H1 (cell line): ENCODE measurements at regions not wholly inside any gene's neighbourhood (a gene's known extent, or its start where the extent isn't known, plus 50 kb on each side); places are given as distances from the start of the nearest gene placed in this dataset.

Source experiments
- CTCF ChIA-PET: fragments of 300-600 bp; sonication (Branson Sonifier 250); formaldehyde crosslinking; loops from one replicate; lab custom pipeline; 2021; ENCODE audit not compliant: partially characterized antibody; lab: Charles Lee
- POLR2A ChIA-PET: fragments of 300-600 bp; sonication (Branson Sonifier 250); formaldehyde crosslinking; loops from one replicate; lab custom pipeline; 2021; ENCODE audit warnings: inconsistent platforms; ENCODE audit not compliant: partially characterized antibody; lab: Charles Lee
- DNase-seq, 2 experiments: peaks; one replicate each; pipeline versions ENCODE4 v3.0.0 to v3.0.0-alpha.2; 2010 to 2022; ENCODE audit warnings: low spot score in 2 of 2, low read depth in 1 of 2, mixed read lengths in 1 of 2
- FAIRE-seq: peaks from 2 replicates; lab custom pipeline; 2011; peaks lifted over from hg19 to GRCh38; lab: Jason Lieb, UNC
- H2AFZ ChIP-seq: 2 replicates; pipeline ENCODE4 v1.8.1; 2012; ENCODE audit warnings: low read length, inconsistent platforms
- H2AK5ac ChIP-seq: 2 replicates; pipeline ENCODE4 v1.6.1; 2013; ENCODE audit warnings: low read depth, low read length
- H2BK120ac ChIP-seq: replicated peaks from 2 replicates; pipeline ENCODE3; 2013; ENCODE audit warnings: low read depth, low read length, inconsistent platforms
- H2BK12ac ChIP-seq: 2 replicates; pipeline ENCODE4 v1.6.1; 2013; ENCODE audit warnings: low read depth, low read length
- H2BK15ac ChIP-seq: 2 replicates; pipeline ENCODE4 v1.6.1; 2013; ENCODE audit warnings: low read length
- H2BK20ac ChIP-seq: 2 replicates; pipeline ENCODE4 v1.6.1; 2013; ENCODE audit warnings: low read length
- H2BK5ac ChIP-seq: 2 replicates; pipeline ENCODE4 v1.6.1; 2013; ENCODE audit warnings: low read depth, low read length
- H3K14ac ChIP-seq: 2 replicates; pipeline ENCODE4 v1.6.1; 2013; ENCODE audit warnings: inconsistent platforms; ENCODE audit not compliant: insufficient read length
- H3K18ac ChIP-seq: 2 replicates; pipeline ENCODE4 v1.6.1; 2013; ENCODE audit warnings: low read length; ENCODE audit errors: extremely low read depth
- H3K23ac ChIP-seq: 2 replicates; pipeline ENCODE4 v1.6.1; 2013; ENCODE audit warnings: inconsistent platforms; ENCODE audit not compliant: insufficient read length
- H3K23me2 ChIP-seq: 2 replicates; pipeline ENCODE4 v1.6.1; 2013; ENCODE audit warnings: low read depth, low read length
- H3K27ac ChIP-seq: 2 replicates; pipeline ENCODE4 v1.6.1; 2011; ENCODE audit warnings: low read depth, low read length, inconsistent platforms
- H3K27me3 ChIP-seq, 4 experiments: replicated peaks in 1 of 4; 1 replicate in 1 of 4; 2 replicates in 3 of 4; pipeline versions ENCODE4 v1.6.1 to v1.8.1; 2011 to 2013; ENCODE audit warnings: low read length in 3 of 4, mild to moderate bottlenecking in 3 of 4, inconsistent platforms in 2 of 4, mixed read lengths in 2 of 4, moderate library complexity in 1 of 4; ENCODE audit not compliant: control insufficient read depth in 3 of 4, insufficient read depth in 3 of 4; ENCODE audit errors: extremely low read depth in 1 of 4
- H3K36me3 ChIP-seq, 4 experiments: 2 replicates each; pipeline versions ENCODE4 v1.6.1 to v1.8.1; 2011 to 2013; ENCODE audit warnings: mild to moderate bottlenecking in 4 of 4, low read length in 3 of 4, moderate library complexity in 2 of 4, control low read depth in 1 of 4, inconsistent platforms in 1 of 4; ENCODE audit not compliant: insufficient read depth in 4 of 4, control insufficient read depth in 2 of 4
- H3K4ac ChIP-seq: replicated peaks from 2 replicates; pipeline ENCODE3; 2013; ENCODE audit warnings: low read length, low read depth, mixed read lengths, inconsistent platforms; ENCODE audit not compliant: insufficient read length
- H3K4me1 ChIP-seq, 4 experiments: replicated peaks in 1 of 4; 1 replicate in 1 of 4; 2 replicates in 3 of 4; pipeline versions ENCODE4 v1.6.1 to v1.8.1; 2011 to 2013; ENCODE audit warnings: low read length in 3 of 4, inconsistent platforms in 2 of 4, mixed read lengths in 1 of 4; ENCODE audit not compliant: insufficient read depth in 4 of 4, control insufficient read depth in 3 of 4
- H3K4me2 ChIP-seq, 2 experiments: 2 replicates each; pipeline versions ENCODE4 v1.6.1 to v1.8.1; 2011 to 2013; ENCODE audit warnings: low read depth in 2 of 2, low read length in 2 of 2, control low read depth in 1 of 2, inconsistent platforms in 1 of 2, mild to moderate bottlenecking in 1 of 2; ENCODE audit not compliant: insufficient read depth in 1 of 2
- H3K4me3 ChIP-seq, 4 experiments: fragments of 200-600, 300-600 bp in 1 of 4; sonication (generic), shearing (Covaris generic), sonication (Bioruptor Twin) in 1 of 4; 2 replicates each; pipeline versions ENCODE4 v1.5.1 to v1.8.1; 2011 to 2016; ENCODE audit warnings: low read length in 4 of 4, low read depth in 3 of 4, control low read depth in 2 of 4, inconsistent platforms in 2 of 4, mild to moderate bottlenecking in 2 of 4, mixed read lengths in 1 of 4, moderate library complexity in 1 of 4; ENCODE audit not compliant: insufficient read depth in 2 of 4; ENCODE audit errors: extremely low read depth in 1 of 4
- H3K56ac ChIP-seq: replicated peaks from 2 replicates; pipeline ENCODE3; 2013; ENCODE audit warnings: low read depth, mild to moderate bottlenecking, mixed read lengths, low read length, inconsistent platforms; ENCODE audit not compliant: insufficient read length
- H3K79me1 ChIP-seq: 2 replicates; pipeline ENCODE4 v1.6.1; 2013; ENCODE audit warnings: low read depth, low read length, control low read depth
- H3K79me2 ChIP-seq, 2 experiments: 2 replicates each; pipeline versions ENCODE4 v1.6.1 to v1.8.1; 2012 to 2013; ENCODE audit warnings: low read length in 2 of 2, mild to moderate bottlenecking in 2 of 2, inconsistent platforms in 1 of 2; ENCODE audit not compliant: insufficient read depth in 2 of 2, control insufficient read depth in 1 of 2
- H3K9ac ChIP-seq, 4 experiments: replicated peaks in 1 of 4; 1 replicate in 1 of 4; 2 replicates in 3 of 4; pipeline versions ENCODE4 v1.6.1 to v1.8.1; 2011 to 2013; ENCODE audit warnings: low read depth in 3 of 4, low read length in 3 of 4, control low read depth in 2 of 4, mild to moderate bottlenecking in 2 of 4, moderate library complexity in 2 of 4, inconsistent platforms in 1 of 4; ENCODE audit errors: extremely low read depth in 1 of 4
- H3K9me3 ChIP-seq, 2 experiments: 2 replicates each; pipeline versions ENCODE4 v1.6.1 to v1.8.1; 2012 to 2013; ENCODE audit warnings: mild to moderate bottlenecking in 2 of 2, moderate library complexity in 2 of 2, control low read depth in 1 of 2, inconsistent platforms in 1 of 2, low read depth in 1 of 2, low read length in 1 of 2, mixed read lengths in 1 of 2; ENCODE audit not compliant: insufficient read depth in 2 of 2
- H4K20me1 ChIP-seq, 2 experiments: replicated peaks in 1 of 2; 2 replicates each; pipeline versions ENCODE3 to v1.8.1; 2011 to 2013; ENCODE audit warnings: inconsistent platforms in 2 of 2, low read length in 2 of 2, mild to moderate bottlenecking in 1 of 2; ENCODE audit not compliant: insufficient read depth in 2 of 2, control insufficient read depth in 1 of 2
- H4K5ac ChIP-seq: 2 replicates; pipeline ENCODE4 v1.6.1; 2013; ENCODE audit warnings: low read length, low read depth, mixed read lengths, inconsistent platforms; ENCODE audit not compliant: insufficient read length
- H4K8ac ChIP-seq: 2 replicates; pipeline ENCODE4 v1.8.0; 2013; ENCODE audit warnings: mild to moderate bottlenecking, moderate library complexity, low read length, inconsistent platforms; ENCODE audit not compliant: insufficient read depth; ENCODE audit errors: extremely low read depth
- H4K91ac ChIP-seq: replicated peaks from 2 replicates; pipeline ENCODE3; 2013; ENCODE audit warnings: low read length, mixed read lengths, inconsistent platforms; ENCODE audit not compliant: insufficient read length
- BACH1 ChIP-seq: IDR thresholded peaks from 2 replicates; pipeline ENCODE4 v1.6.1; 2012; ENCODE audit warnings: low read length, improper control_type of control experiment
- CHD1 ChIP-seq: IDR thresholded peaks from 2 replicates; pipeline ENCODE4 v1.6.1; 2012; ENCODE audit warnings: low read depth, low read length, improper control_type of control experiment
- CHD2 ChIP-seq: IDR thresholded peaks from 2 replicates; pipeline ENCODE4 v1.6.1; 2012; ENCODE audit warnings: low read length, improper control_type of control experiment
- EZH2 ChIP-seq: fragments of 200-600 bp; sonication (generic); IDR thresholded peaks from 2 replicates; pipeline ENCODE4 v1.7.1; 2012; ENCODE audit warnings: low read depth, mild to moderate bottlenecking, moderate library complexity, low read length, inconsistent platforms; ENCODE audit not compliant: severe bottlenecking
- GABPA ChIP-seq: IDR thresholded peaks from 2 replicates; pipeline ENCODE4 v1.6.1; 2011; ENCODE audit warnings: mild to moderate bottlenecking, low read length, moderate library complexity, borderline replicate concordance; ENCODE audit not compliant: insufficient read depth
- KDM4A ChIP-seq: IDR thresholded peaks from one replicate; pipeline ENCODE4 v1.7.1; 2012; ENCODE audit warnings: low read depth, mild to moderate bottlenecking, moderate library complexity, low read length, inconsistent platforms; ENCODE audit not compliant: severe bottlenecking
- NRF1 ChIP-seq: IDR thresholded peaks from 2 replicates; pipeline ENCODE4 v1.6.1; 2011; ENCODE audit warnings: mild to moderate bottlenecking, low read depth, low read length, improper control_type of control experiment
- PHF8 ChIP-seq: fragments of 200-600 bp; sonication (generic); conservative IDR thresholded peaks from 2 replicates; pipeline ENCODE4 v1.7.1; 2012; ENCODE audit warnings: low read depth, mild to moderate bottlenecking, inconsistent platforms, low read length, moderate library complexity
- SUZ12 ChIP-seq: fragments of 200-600 bp; sonication (generic); IDR thresholded peaks from 2 replicates; pipeline ENCODE4 v1.6.1; 2012; ENCODE audit warnings: mild to moderate bottlenecking, inconsistent platforms, low read length, moderate library complexity, mixed read lengths
- WGBS, 2 experiments: shearing (Covaris generic) in 1 of 2; methylation state at CpG; one replicate each; pipeline versions ENCODE4 v1.1.6 to v1.1.7; 2013 to 2015; ENCODE audit warnings: low lambda C conversion rate in 2 of 2, mixed read lengths in 2 of 2, inconsistent platforms in 1 of 2, low coverage in 1 of 2, missing lambda C conversion rate in 1 of 2; ENCODE audit not compliant: insufficient replicate concordance in 2 of 2, insufficient coverage in 1 of 2, insufficient read length in 1 of 2; ENCODE audit errors: extremely low coverage in 1 of 2, missing lambda C conversion rate in 1 of 2; 5-methylcytosine and 5-hydroxymethylcytosine counted together

DNA sequence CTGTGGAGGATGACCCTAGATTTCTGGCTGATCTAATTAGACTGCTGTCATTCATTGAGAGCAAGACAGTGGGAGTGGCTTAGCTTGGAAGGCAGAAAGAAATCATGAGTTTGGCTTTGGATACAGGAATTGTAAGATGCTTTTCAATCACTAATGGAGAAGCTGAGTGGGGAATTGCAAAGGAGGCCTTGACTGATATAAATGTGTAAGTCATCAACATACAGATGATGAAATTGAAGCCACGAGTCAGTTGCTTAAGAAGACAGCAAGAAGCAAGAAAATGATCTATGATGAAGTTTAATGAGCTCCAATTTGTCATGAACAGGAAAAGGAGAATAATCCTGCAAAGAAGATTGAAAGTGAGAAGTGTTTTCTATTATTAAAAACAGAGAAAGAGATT is 136.7 kb upstream of the C1QTNF7 start:
- Histone ChIP-seq H3K36me3 (no peaks in the 10 kb centered on the region), H2BK12ac (no peak overlapping the region), H3K9me3 (no peaks in the 10 kb centered on the region), H3K27ac (no peak overlapping the region), H2BK5ac (no peak overlapping the region), H4K91ac (no peak overlapping the region), H3K4ac (no peak overlapping the region), H2BK120ac (no peak overlapping the region), H2AK5ac (no peak overlapping the region), H4K8ac (no peak overlapping the region), H4K5ac (no peak overlapping the region), H2BK15ac (no peak overlapping the region), H3K4me2 (no peak overlapping the region), H3K4me1 (no peaks in the 10 kb centered on the region), H3K79me2 (no peaks in the 10 kb centered on the region), H3K4me3 (no peak overlapping the region), H3K14ac (no peak overlapping the region), H3K23me2 (no peaks in the 10 kb centered on the region), H4K20me1 (no peaks in the 10 kb centered on the region), H3K79me1 (no peaks in the 10 kb centered on the region), H3K18ac (no peak overlapping the region), H3K56ac (no peak overlapping the region), H3K27me3 (no peaks in the 10 kb centered on the region), H3K9ac (no peak overlapping the region), H3K23ac (no peak overlapping the region), H2AFZ (no peak overlapping the region), H2BK20ac (no peak overlapping the region)
- TF ChIP-seq SUZ12, result no peak
- no peak for TF ChIP-seq KDM4A
- no peak for TF ChIP-seq GABPA
- TF ChIP-seq PHF8, result no peak
- no peak for TF ChIP-seq CHD1
- TF ChIP-seq EZH2, result no peak
- no peak for TF ChIP-seq BACH1
- no peak for TF ChIP-seq NRF1
- TF ChIP-seq CHD2, result no peak
- ChIA-PET CTCF (interaction anchor here (1.2 to 1.4 kb wide), 3 partner anchors 59 to 188 kb away, joined by 3 read pairs; no protein-coding TSS in a partner anchor), POLR2A (no interaction called here)
- WGBS, 2 experiments, result 86% methylated on average over 1 of the region's 1 CpG; no CpG with 5 or more reads in 1 of the 2 experiments
- DNase-seq (no peak), FAIRE-seq (no peak)
